Mesenchymal stem cell (in vitro differentiated cells and primary cell): ENCODE measurements at regions not wholly inside any gene's neighbourhood (a gene's known extent, or its start where the extent isn't known, plus 50 kb on each side); places are given as distances from the start of the nearest gene placed in this dataset.

ENCODE experiments used
- DNase-seq: peaks from one replicate; pipeline ENCODE4 v3.0.0-alpha.2; 2013
- H2AFZ ChIP-seq: one replicate; pipeline ENCODE4 v1.6.1; 2013; ENCODE audit warnings: low read depth, mild to moderate bottlenecking, control low read depth, inconsistent platforms, low read length, moderate library complexity
- H2AK5ac ChIP-seq: 2 replicates; pipeline ENCODE4 v1.6.1; 2013; ENCODE audit warnings: low read length, moderate library complexity, mild to moderate bottlenecking, inconsistent platforms; ENCODE audit not compliant: severe bottlenecking
- H2BK120ac ChIP-seq: one replicate; pipeline ENCODE4 v1.6.1; 2013; ENCODE audit warnings: low read depth, mild to moderate bottlenecking, inconsistent platforms, low read length, moderate library complexity
- H2BK12ac ChIP-seq, 2 experiments: one replicate each; pipeline ENCODE4 v1.6.1; 2013; ENCODE audit warnings: inconsistent platforms in 2 of 2, low read length in 2 of 2, mild to moderate bottlenecking in 2 of 2, moderate library complexity in 2 of 2, control low read depth in 1 of 2
- H2BK15ac ChIP-seq: one replicate; pipeline ENCODE4 v1.6.1; 2013; ENCODE audit warnings: mild to moderate bottlenecking, low read depth, inconsistent platforms; ENCODE audit not compliant: poor library complexity, severe bottlenecking
- H2BK5ac ChIP-seq: 2 replicates; pipeline ENCODE4 v1.6.1; 2013; ENCODE audit warnings: low read depth, mild to moderate bottlenecking, low read length, control low read depth, inconsistent platforms; ENCODE audit not compliant: poor library complexity, severe bottlenecking
- H3K14ac ChIP-seq, 2 experiments: one replicate each; pipeline ENCODE4 v1.6.1; 2013; ENCODE audit warnings: inconsistent platforms in 2 of 2, low read length in 2 of 2, control low read depth in 1 of 2, mild to moderate bottlenecking in 1 of 2, moderate library complexity in 1 of 2
- H3K18ac ChIP-seq, 2 experiments: one replicate each; pipeline ENCODE4 v1.6.1; 2013; ENCODE audit warnings: inconsistent platforms in 2 of 2, low read length in 2 of 2, control low read depth in 1 of 2, low read depth in 1 of 2, mild to moderate bottlenecking in 1 of 2
- H3K23ac ChIP-seq, 2 experiments: one replicate each; pipeline ENCODE4 v1.6.1; 2013; ENCODE audit warnings: inconsistent platforms in 2 of 2, low read length in 2 of 2, mild to moderate bottlenecking in 2 of 2, moderate library complexity in 2 of 2, control low read depth in 1 of 2
- H3K27ac ChIP-seq: 2 replicates; pipeline ENCODE4 v1.5.1; 2013; ENCODE audit warnings: mild to moderate bottlenecking, moderate library complexity, low read length, control low read depth, inconsistent platforms; ENCODE audit not compliant: poor library complexity, severe bottlenecking
- H3K27me3 ChIP-seq, 2 experiments: 2 replicates each; pipeline versions ENCODE4 v1.6.1 to v1.7.0; 2013; ENCODE audit warnings: low read length in 2 of 2, mild to moderate bottlenecking in 2 of 2, moderate library complexity in 2 of 2, control low read depth in 1 of 2, inconsistent platforms in 1 of 2; ENCODE audit not compliant: control insufficient read depth in 1 of 2, insufficient read depth in 1 of 2
- H3K36me3 ChIP-seq, 2 experiments: 2 replicates each; pipeline versions ENCODE4 v1.6.1 to v1.7.0; 2013; ENCODE audit warnings: low read length in 2 of 2, control low read depth in 1 of 2, inconsistent platforms in 1 of 2, low read depth in 1 of 2, mild to moderate bottlenecking in 1 of 2; ENCODE audit not compliant: insufficient read depth in 2 of 2, control insufficient read depth in 1 of 2
- H3K4ac ChIP-seq, 2 experiments: one replicate each; pipeline ENCODE4 v1.6.1; 2013; ENCODE audit warnings: inconsistent platforms in 2 of 2, low read length in 2 of 2, mild to moderate bottlenecking in 2 of 2, moderate library complexity in 2 of 2, control low read depth in 1 of 2, low read depth in 1 of 2
- H3K4me1 ChIP-seq: 2 replicates; pipeline ENCODE4 v1.6.1; 2013; ENCODE audit warnings: low read depth, low read length, control low read depth; ENCODE audit not compliant: control insufficient read depth, insufficient read depth
- H3K4me2 ChIP-seq: 2 replicates; pipeline ENCODE4 v1.6.1; 2013; ENCODE audit warnings: low read length, mild to moderate bottlenecking, inconsistent platforms; ENCODE audit not compliant: poor library complexity, severe bottlenecking
- H3K4me3 ChIP-seq, 2 experiments: 2 replicates each; pipeline versions ENCODE4 v1.5.1 to v1.7.0; 2013; ENCODE audit warnings: low read length in 2 of 2, mild to moderate bottlenecking in 2 of 2, control low read depth in 1 of 2, low read depth in 1 of 2; ENCODE audit not compliant: insufficient read depth in 1 of 2
- H3K79me1 ChIP-seq: replicated peaks from 2 replicates; pipeline ENCODE4 v1.6.1; 2013; ENCODE audit warnings: mild to moderate bottlenecking, control low read depth, low read length, inconsistent platforms; ENCODE audit not compliant: poor library complexity, severe bottlenecking
- H3K9ac ChIP-seq: 2 replicates; pipeline ENCODE4 v1.7.0; 2013; ENCODE audit warnings: mild to moderate bottlenecking, low read length, moderate library complexity
- H3K9me3 ChIP-seq: 2 replicates; pipeline ENCODE4 v1.7.0; 2013; ENCODE audit warnings: mild to moderate bottlenecking, low read length; ENCODE audit not compliant: control insufficient read depth
- H4K8ac ChIP-seq: one replicate; pipeline ENCODE4 v1.6.1; 2013; ENCODE audit warnings: inconsistent platforms, mild to moderate bottlenecking, low read length, moderate library complexity
- H4K91ac ChIP-seq: one replicate; pipeline ENCODE4 v1.6.1; 2013; ENCODE audit warnings: mild to moderate bottlenecking, low read length, inconsistent platforms
- WGBS: methylation state at CpG from one replicate; pipeline ENCODE4 v1.1.7; 2013; ENCODE audit warnings: mixed read lengths; 5-methylcytosine and 5-hydroxymethylcytosine counted together

DNA sequence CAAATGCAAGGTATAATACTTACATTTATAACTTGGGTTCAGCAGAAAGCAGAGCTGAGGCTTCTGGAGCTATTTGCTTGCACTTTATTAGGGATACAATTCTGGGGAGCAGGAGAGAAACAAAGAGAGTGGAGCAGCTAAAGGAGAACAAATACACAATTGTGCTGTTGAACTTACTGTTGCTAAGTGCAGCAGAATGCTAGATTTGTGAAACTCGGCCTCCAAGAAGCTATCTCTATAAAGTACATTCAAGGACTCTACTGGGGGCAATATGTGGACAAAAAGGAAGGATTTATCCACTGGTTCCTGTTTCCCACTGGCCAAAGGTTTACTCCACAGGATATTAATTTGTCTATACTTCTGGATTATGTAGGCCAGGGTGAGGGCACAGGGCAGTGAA is 86.8 kb downstream of the PPP1R2C start:
- H3K4me3 ChIP-seq, result no peak overlapping the region
- no peak overlapping the region for H3K4me2 ChIP-seq
- H2AK5ac ChIP-seq, result no peak overlapping the region
- H3K4ac ChIP-seq, result no peak overlapping the region
- H4K91ac ChIP-seq, result no peak overlapping the region
- no peak overlapping the region for H2BK12ac ChIP-seq
- H4K8ac ChIP-seq, result no peak overlapping the region
- H3K4me1 ChIP-seq, result no peaks in the 10 kb centered on the region
- H3K14ac ChIP-seq, result no peak overlapping the region
- no peak for DNase-seq
- no peaks in the 10 kb centered on the region for H3K79me1 ChIP-seq
- H3K9ac ChIP-seq, result no peak overlapping the region
- no peaks in the 10 kb centered on the region for H3K27me3 ChIP-seq
- no peak overlapping the region for H2BK15ac ChIP-seq
- no CpG with 5 or more reads among the region's 1 CpG for WGBS
- no peak overlapping the region for H3K18ac ChIP-seq
- no peak overlapping the region for H3K27ac ChIP-seq
- no peak overlapping the region for H2BK120ac ChIP-seq
- no peaks in the 10 kb centered on the region for H3K9me3 ChIP-seq
- no peak overlapping the region for H3K23ac ChIP-seq
- H3K36me3 ChIP-seq, result no peaks in the 10 kb centered on the region
- H2BK5ac ChIP-seq, result no peak overlapping the region
- no peak overlapping the region for H2AFZ ChIP-seq

DNA sequence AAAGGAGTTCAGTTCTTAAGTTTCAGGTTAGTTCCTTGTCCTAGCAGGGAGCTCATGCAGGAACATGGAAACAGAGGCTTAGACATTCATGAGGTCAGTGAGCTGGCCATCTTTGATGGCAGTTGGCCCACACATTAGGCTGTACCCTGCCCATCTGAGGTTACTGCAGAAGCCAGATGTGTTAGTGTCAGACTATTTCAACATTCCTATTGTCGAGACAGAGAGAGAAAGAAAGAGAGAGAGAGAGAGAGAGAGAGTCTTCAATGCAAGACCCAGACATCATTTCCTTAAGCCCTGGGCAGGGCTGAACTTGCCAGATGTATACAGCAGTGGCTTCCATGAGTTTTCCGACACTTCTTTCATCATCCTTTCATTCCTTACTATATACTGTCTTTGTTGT is 91.3 kb downstream of the PPP1R2C start:
- Histone ChIP-seq H2BK5ac (no peak overlapping the region), H3K79me1 (no peaks in the 10 kb centered on the region), H3K23ac (no peak overlapping the region), H3K4ac (no peak overlapping the region), H3K27me3 (no peaks in the 10 kb centered on the region), H3K4me1 (no peaks in the 10 kb centered on the region), H3K4me3 (no peak overlapping the region), H2BK120ac (no peak overlapping the region), H2AFZ (no peak overlapping the region), H4K8ac (no peak overlapping the region), H3K18ac (no peak overlapping the region), H2BK15ac (no peak overlapping the region), H3K9me3 (no peaks in the 10 kb centered on the region), H2AK5ac (no peak overlapping the region), H3K14ac (no peak overlapping the region), H3K4me2 (no peak overlapping the region), H3K36me3 (no peaks in the 10 kb centered on the region), H4K91ac (no peak overlapping the region), H2BK12ac (no peak overlapping the region), H3K27ac (no peak overlapping the region), H3K9ac (no peak overlapping the region)
- DNase-seq, result no peak
- 80% methylated on average over 1 of the region's 2 CpGs for WGBS

DNA sequence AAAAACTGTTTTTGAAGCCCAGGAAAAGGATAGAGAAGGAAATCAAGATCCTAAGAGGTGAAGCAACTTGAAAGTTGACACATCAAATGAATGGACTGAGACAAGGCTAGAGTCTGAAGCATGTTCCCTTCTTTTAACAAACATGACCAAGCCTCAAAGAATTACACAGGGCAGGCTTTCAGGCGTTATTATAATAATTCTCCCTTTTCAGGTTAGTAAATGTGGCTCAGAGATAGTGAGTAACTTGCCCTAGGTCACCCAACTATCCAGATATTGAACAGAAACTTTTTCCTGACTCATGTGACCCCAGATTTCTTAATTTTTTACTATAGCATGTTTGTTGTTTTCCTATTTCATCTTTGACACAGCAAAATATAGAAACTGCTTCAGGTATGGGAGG is 91.7 kb downstream of the PPP1R2C start:
- no peak overlapping the region for H3K23ac ChIP-seq

DNA sequence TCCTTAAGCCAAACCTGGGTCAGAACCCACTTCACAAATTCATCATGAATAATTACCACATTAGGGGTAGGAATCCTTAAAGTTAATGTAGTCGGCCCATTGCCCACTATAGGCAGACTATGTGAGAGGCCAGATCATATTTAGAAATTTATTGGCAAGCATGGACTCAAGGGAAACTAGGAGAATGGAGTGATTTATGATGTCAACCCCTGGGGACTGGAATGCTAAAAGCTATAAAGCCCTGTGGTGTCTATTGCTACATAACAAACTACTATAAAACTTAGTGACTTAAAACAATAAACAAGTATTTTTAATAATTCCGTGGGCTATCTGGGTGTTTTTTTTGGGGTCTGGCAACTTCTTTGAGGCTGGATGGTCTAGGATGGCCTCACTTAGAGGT is 93.9 kb downstream of the PPP1R2C start:
- Histone ChIP-seq H4K91ac (no peak overlapping the region), H3K4me1 (no peaks in the 10 kb centered on the region), H2BK120ac (no peak overlapping the region), H3K18ac (no peak overlapping the region), H3K14ac (no peak overlapping the region), H3K36me3 (no peaks in the 10 kb centered on the region), H2AFZ (no peak overlapping the region), H2BK15ac (no peak overlapping the region), H3K79me1 (no peaks in the 10 kb centered on the region), H3K4ac (no peak overlapping the region), H3K27ac (no peak overlapping the region), H3K4me2 (no peak overlapping the region), H4K8ac (no peak overlapping the region), H2BK5ac (no peak overlapping the region), H3K27me3 (no peaks in the 10 kb centered on the region), H3K23ac (no peak overlapping the region), H2AK5ac (no peak overlapping the region), H3K9me3 (no peaks in the 10 kb centered on the region), H3K9ac (no peak overlapping the region), H3K4me3 (no peak overlapping the region), H2BK12ac (no peak overlapping the region)
- 43% methylated on average over 1 of the region's 2 CpGs for WGBS
- DNase-seq, result no peak

More for the DNA sequence above, 91.7 kb downstream of the PPP1R2C start:
- Histone ChIP-seq H3K36me3 (no peaks in the 10 kb centered on the region), H2BK15ac (no peak overlapping the region), H3K14ac (no peak overlapping the region), H3K4me3 (no peak overlapping the region), H3K4ac (no peak overlapping the region), H2AFZ (no peak overlapping the region), H3K9me3 (no peaks in the 10 kb centered on the region), H2BK5ac (no peak overlapping the region), H3K79me1 (no peaks in the 10 kb centered on the region), H2BK120ac (no peak overlapping the region), H3K9ac (no peak overlapping the region), H4K8ac (no peak overlapping the region), H3K27ac (no peak overlapping the region), H4K91ac (no peak overlapping the region), H2AK5ac (no peak overlapping the region), H3K18ac (no peak overlapping the region), H3K27me3 (no peaks in the 10 kb centered on the region), H3K4me1 (no peaks in the 10 kb centered on the region), H3K4me2 (no peak overlapping the region), H2BK12ac (no peak overlapping the region)
- no peak for DNase-seq
- no CpG with 5 or more reads among the region's 1 CpG for WGBS
